GM19328 (cell line): ENCODE measurements at regions not wholly inside any gene's neighbourhood (a gene's known extent, or its start where the extent isn't known, plus 50 kb on each side); places are given as distances from the start of the nearest gene placed in this dataset.

Experiments used
- ATAC-seq: cut with Tn5 transposase; IDR thresholded peaks from one replicate; pipeline ENCODE4 v1.9.1; 2021; ENCODE audit warnings: mild to moderate bottlenecking, moderate library complexity; ENCODE audit not compliant: unreplicated experiment

- ATAC-seq: no peak
These were observed 54.0 kb upstream of the GRIN3A start for GRCh38 chr9:101792475-101792874.

- no peak for ATAC-seq
These were observed 53.5 kb upstream of the GRIN3A start for GRCh38 chr9:101791938-101792337.

GRCh38 chr9:101791533-101791932 lies 53.1 kb upstream of the GRIN3A start:
- no peak for ATAC-seq
